GM06990 (cell line): ENCODE measurements at regions not wholly inside any gene's neighbourhood (a gene's known extent, or its start where the extent isn't known, plus 50 kb on each side); places are given as distances from the start of the nearest gene placed in this dataset.

Source experiments
- DNase-seq: peaks from one replicate; pipeline ENCODE4 v3.0.0-alpha.2; 2011; ENCODE audit not compliant: insufficient read length; ENCODE audit errors: extremely low read depth
- H3K27me3 ChIP-seq: replicated peaks from 2 replicates; pipeline ENCODE4 v1.6.0; 2011; ENCODE audit warnings: low read length; ENCODE audit not compliant: control insufficient read depth, insufficient read depth
- H3K36me3 ChIP-seq: 2 replicates; pipeline ENCODE4 v1.5.1; 2011; ENCODE audit warnings: low read length; ENCODE audit not compliant: control insufficient read depth, insufficient read depth
- H3K4me3 ChIP-seq: replicated peaks from 2 replicates; pipeline ENCODE4 v1.5.1; 2011; ENCODE audit warnings: low read depth, mild to moderate bottlenecking, control low read depth, low read length
- TF ChIP-seq, protein P1 (sequence below): IDR thresholded peaks from 2 replicates; pipeline ENCODE4 v1.5.1; 2011; ENCODE audit warnings: low read length, control low read depth, mild to moderate bottlenecking, inconsistent platforms; ENCODE audit not compliant: insufficient read depth, poor library complexity, severe bottlenecking

DNA sequence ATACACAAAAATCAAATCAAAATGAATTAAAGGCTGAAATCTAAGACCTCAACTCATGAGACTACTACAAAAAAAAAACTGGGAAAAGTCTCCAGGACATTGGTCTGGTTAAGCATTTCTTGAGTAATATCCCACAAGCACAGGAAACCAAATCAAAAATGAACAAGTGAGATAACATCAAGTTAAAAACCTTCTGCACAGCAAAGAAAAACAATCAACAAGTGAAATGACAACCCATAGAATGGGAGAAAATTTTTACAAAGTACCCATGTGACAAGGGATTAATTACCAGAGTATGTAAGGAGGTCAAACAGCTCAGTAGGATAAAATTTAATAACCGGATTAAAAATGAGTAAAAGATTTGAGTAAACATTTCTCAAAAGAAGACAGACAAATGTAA lies 338.7 kb downstream of the SLC16A7 start:
- TF ChIP-seq, protein P1, sequence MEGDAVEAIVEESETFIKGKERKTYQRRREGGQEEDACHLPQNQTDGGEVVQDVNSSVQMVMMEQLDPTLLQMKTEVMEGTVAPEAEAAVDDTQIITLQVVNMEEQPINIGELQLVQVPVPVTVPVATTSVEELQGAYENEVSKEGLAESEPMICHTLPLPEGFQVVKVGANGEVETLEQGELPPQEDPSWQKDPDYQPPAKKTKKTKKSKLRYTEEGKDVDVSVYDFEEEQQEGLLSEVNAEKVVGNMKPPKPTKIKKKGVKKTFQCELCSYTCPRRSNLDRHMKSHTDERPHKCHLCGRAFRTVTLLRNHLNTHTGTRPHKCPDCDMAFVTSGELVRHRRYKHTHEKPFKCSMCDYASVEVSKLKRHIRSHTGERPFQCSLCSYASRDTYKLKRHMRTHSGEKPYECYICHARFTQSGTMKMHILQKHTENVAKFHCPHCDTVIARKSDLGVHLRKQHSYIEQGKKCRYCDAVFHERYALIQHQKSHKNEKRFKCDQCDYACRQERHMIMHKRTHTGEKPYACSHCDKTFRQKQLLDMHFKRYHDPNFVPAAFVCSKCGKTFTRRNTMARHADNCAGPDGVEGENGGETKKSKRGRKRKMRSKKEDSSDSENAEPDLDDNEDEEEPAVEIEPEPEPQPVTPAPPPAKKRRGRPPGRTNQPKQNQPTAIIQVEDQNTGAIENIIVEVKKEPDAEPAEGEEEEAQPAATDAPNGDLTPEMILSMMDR, result no peak
- Histone ChIP-seq H3K27me3 (no peaks in the 10 kb centered on the region), H3K36me3 (no peaks in the 10 kb centered on the region), H3K4me3 (no peak overlapping the region)
- no peak for DNase-seq

DNA sequence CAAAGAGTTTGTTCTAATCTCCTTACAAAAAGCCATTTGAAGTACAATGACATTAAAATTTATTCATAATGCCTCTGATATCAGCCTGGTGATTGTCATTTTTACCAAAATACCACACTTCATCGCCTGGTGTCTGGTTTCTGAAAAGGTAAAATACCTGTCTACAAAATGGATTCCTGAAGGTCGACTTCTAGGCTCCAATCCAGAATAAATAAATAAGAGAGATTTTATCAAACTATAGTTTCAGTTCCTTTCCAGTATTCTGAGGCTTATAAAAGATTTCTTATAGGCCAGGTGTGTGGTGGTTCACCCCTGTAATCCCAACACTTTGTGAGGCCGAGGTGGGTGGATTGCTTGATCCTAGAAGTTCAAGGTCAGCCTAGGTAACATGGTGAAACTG lies 340.7 kb downstream of the SLC16A7 start:
- DNase-seq, result no peak
- TF ChIP-seq, protein P1, result no peak
- Histone ChIP-seq H3K27me3 (no peaks in the 10 kb centered on the region), H3K4me3 (no peak overlapping the region), H3K36me3 (no peaks in the 10 kb centered on the region)

DNA sequence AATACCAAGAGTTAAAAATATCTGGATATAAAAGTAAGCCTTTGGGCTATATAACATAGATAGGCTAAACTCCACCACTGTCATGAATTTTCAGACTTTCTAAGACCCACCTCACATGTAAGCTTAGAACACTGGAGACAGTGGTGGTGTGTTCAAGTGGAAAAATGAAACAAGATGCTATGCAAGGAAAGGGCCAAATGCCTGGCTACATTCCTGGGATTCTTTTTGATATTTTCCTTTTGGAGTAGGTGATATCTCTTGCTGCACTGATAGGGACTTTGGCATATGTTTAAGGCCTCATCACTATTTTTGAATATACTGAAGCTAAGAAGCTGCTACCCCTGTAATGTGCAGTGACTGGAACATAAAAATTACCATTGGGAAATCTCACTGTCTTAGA lies 341.3 kb downstream of the SLC16A7 start:
- no peak for DNase-seq

DNA sequence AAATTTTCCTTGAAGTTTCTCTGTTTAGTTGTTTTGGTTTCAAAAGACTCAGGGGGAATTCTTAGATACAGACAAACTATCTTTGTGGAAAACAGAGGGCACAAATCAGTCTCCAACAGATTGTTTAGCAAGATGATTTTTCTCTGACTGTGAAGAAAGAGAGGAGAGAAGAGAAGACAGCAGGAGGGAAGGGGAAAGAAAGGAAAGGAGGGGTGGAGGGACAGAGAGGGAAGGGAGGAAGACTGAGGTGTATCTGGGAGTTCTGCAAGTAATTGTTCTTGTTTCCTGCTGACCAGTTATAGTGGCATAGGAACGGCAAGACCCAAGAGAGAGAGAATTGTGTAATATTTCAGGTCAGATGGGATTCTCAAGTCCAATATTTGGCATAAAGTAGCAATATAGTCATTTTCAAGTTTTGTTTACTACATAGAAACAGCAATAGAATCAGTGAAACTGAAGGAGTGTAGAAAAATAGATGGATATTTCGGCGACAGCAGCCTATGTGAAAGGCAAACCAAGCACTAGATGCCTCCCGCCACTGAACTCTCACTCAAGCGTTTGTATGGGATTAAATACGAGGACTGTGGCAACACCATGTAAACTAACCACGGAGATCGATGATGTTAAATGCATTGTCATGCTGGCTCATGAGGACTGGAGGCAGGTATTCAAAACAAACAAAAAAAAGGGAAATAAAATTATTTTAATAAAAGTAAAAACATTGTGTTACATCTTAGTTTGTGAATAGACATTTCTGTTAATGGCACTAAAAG lies 342.5 kb downstream of the SLC16A7 start:
- no peaks in the 10 kb centered on the region for H3K36me3 ChIP-seq
- H3K27me3 ChIP-seq, result no peaks in the 10 kb centered on the region
- TF ChIP-seq, protein P1, result no peak
- H3K4me3 ChIP-seq, result no peak overlapping the region
- no peak for DNase-seq

More for the DNA sequence above, 341.3 kb downstream of the SLC16A7 start:
- no peaks in the 10 kb centered on the region for H3K27me3 ChIP-seq
- H3K36me3 ChIP-seq, result no peaks in the 10 kb centered on the region
- no peak overlapping the region for H3K4me3 ChIP-seq
- TF ChIP-seq, protein P1, result no peak

- DNase-seq, result no peak
- TF ChIP-seq, protein P1, result no peak
- H3K27me3 ChIP-seq, result no peaks in the 10 kb centered on the region
- no peaks in the 10 kb centered on the region for H3K36me3 ChIP-seq
- H3K4me3 ChIP-seq, result no peak overlapping the region
Observed at GRCh38 chr12:59940631-59941342, 345.0 kb downstream of the SLC16A7 start.

- TF ChIP-seq, protein P1, result no peak
- no peak for DNase-seq
- H3K4me3 ChIP-seq, result no peak overlapping the region
Observed at GRCh38 chr12:59941461-59941860, 345.6 kb downstream of the SLC16A7 start.

More at GRCh38 chr12:59941461-59941860, 345.6 kb downstream of the SLC16A7 start:
- Histone ChIP-seq H3K27me3 (no peaks in the 10 kb centered on the region), H3K36me3 (no peaks in the 10 kb centered on the region)
